Islet of Langerhans (tissue), 1 donor: ENCODE measurements at regions not wholly inside any gene's neighbourhood (a gene's known extent, or its start where the extent isn't known, plus 50 kb on each side); places are given as distances from the start of the nearest gene placed in this dataset.
"Not testable (repeated sequence)": the region's sequence is repeated elsewhere in the genome, so short reads cannot be mapped to it uniquely, and the experiment has no call there.

Experiments used
- FAIRE-seq: peaks from one replicate; lab custom pipeline; 2011; peaks lifted over from hg19 to GRCh38; lab: Jason Lieb, UNC

- no peak for FAIRE-seq
Observed at GRCh38 chr22:22783575-22783974, 104.0 kb upstream of the IGLL5 start.

- FAIRE-seq = no peak
Observed at GRCh38 chr22:22784249-22785039, 103.2 kb upstream of the IGLL5 start.

- no peak for FAIRE-seq
Observed at GRCh38 chr22:22785316-22786065, 102.1 kb upstream of the IGLL5 start.

GRCh38 chr22:22786301-22787115 is 101.1 kb upstream of the IGLL5 start:
- no peak for FAIRE-seq

GRCh38 chr22:22787151-22787550 is 100.5 kb upstream of the IGLL5 start:
- FAIRE-seq = no peak

GRCh38 chr22:22787786-22788459 is 99.7 kb upstream of the IGLL5 start:
- FAIRE-seq = no peak

GRCh38 chr22:22788460-22789037 is 99.1 kb upstream of the IGLL5 start:
- no peak for FAIRE-seq

- no peak for FAIRE-seq
Observed at GRCh38 chr22:22789233-22789921, 98.2 kb upstream of the IGLL5 start.

GRCh38 chr22:22789922-22790845 is 97.4 kb upstream of the IGLL5 start:
- no peak for FAIRE-seq

- FAIRE-seq = no peak
Observed at GRCh38 chr22:22791438-22792181, 96.0 kb upstream of the IGLL5 start.

GRCh38 chr22:22792205-22792786 is 95.3 kb upstream of the IGLL5 start:
- not testable (repeated sequence) for FAIRE-seq

- not testable (repeated sequence) for FAIRE-seq
Observed at GRCh38 chr22:22795639-22796038, 92.0 kb upstream of the IGLL5 start.

- FAIRE-seq = no peak
Observed at GRCh38 chr22:22796724-22797123, 90.9 kb upstream of the IGLL5 start.

GRCh38 chr22:22798232-22798616 is 89.4 kb upstream of the IGLL5 start:
- no peak for FAIRE-seq

GRCh38 chr22:22798716-22799115 is 88.9 kb upstream of the IGLL5 start:
- FAIRE-seq = no peak

GRCh38 chr22:22799561-22799960 is 88.1 kb upstream of the IGLL5 start:
- FAIRE-seq = no peak

- no peak for FAIRE-seq
Observed at GRCh38 chr22:22800716-22801115, 86.9 kb upstream of the IGLL5 start.

GRCh38 chr22:22802339-22802970 is 85.2 kb upstream of the IGLL5 start:
- FAIRE-seq = no peak
